HL-60/S4 (cell line): ENCODE measurements at regions not wholly inside any gene's neighbourhood (a gene's known extent, or its start where the extent isn't known, plus 50 kb on each side); places are given as distances from the start of the nearest gene placed in this dataset.

ENCODE experiments used
- in situ Hi-C: fragments of 300-500 bp; cut with MboI; formaldehyde crosslinking; loops from 2 replicates; pipeline ENCODE4 v1.14.3; 2022; ENCODE audit warnings: low sequenced_read_pairs

DNA sequence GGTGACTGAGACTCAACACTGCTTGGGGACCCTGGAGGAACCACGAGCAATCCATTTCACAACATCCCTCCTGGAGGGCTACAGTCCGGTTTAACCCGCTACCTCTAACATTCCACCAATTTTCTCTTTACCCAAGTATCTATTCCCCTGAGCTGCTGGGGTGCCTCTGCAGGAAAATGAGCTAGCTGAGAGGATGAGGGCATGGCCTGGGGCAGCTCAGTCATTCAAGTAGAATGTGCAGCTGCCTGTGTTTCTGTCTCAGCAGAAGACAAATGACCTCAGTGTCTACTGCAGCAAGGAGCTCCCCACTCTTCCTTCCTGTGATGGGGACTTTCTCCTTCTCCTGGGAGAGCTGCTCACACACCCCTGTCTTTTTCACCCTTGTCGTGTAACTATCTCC lies 120.8 kb downstream of the ZNF518B start:
- in situ Hi-C loops, result no loop called here

DNA sequence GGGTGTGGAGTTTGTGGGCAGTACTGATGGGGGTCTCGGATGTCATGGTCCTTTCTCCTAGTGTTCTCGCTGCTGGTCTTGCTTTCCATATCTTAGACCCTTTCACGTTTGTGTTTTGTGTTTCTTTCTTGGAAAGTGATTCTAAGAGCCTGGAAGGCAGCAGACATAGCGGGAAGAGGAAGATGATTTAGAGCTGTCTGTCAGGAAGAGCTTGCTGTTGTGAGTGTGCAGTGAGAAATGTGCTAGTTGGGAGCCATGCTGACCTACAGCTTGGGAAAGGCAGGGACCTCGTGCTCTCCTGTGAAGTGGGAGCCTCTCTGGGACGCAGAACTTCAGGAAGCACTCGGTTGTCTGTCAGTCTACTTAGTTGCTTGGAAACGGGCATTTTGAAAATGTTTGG lies 122.2 kb downstream of the ZNF518B start:
- in situ Hi-C loops, result no loop called here

DNA sequence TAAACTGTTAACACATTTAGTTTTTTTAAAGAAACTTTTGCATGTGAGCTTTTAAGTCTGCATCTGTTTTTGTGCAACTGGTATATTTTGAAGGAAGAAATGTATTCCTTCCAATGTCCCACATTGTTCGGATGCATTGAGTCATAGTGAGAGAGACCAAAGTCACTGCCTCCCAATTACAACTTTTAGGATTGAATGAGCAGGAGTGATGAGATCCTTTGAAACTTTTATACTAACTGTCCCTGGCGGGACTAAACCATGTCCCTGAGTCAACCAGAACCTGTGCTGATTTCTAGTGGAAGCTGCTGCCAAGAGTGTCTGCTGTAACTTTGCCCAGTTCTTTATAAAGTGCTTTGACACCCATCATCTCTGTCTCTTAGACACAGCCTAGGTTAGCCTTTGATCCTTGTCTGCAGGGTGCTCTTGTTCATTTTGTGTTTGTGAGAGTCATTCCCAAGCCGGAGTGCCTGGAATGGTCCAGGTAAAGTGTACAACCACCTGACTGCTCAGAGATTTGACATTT lies 122.7 kb downstream of the ZNF518B start:
- in situ Hi-C loops, result no loop called here

DNA sequence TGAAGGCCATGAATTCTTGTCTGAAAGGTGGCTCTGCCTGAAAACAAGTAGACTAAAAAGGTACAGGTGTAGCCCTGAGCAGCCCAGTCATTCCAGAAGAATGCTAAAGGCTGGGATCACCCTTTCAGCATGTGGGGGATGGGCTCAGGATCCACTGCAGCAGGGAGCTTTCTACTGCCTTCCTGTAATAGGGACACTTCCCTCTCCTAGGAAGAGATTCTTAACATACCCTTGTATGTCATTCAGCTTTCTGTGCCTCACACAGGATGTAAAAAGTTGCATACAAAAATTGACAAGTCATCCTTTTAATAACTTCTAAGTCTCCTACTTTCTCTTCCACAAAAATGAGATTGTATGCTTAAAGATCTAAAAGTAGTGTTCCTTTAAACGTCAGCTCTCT lies 123.3 kb downstream of the ZNF518B start:
- in situ Hi-C loops, result no loop called here

DNA sequence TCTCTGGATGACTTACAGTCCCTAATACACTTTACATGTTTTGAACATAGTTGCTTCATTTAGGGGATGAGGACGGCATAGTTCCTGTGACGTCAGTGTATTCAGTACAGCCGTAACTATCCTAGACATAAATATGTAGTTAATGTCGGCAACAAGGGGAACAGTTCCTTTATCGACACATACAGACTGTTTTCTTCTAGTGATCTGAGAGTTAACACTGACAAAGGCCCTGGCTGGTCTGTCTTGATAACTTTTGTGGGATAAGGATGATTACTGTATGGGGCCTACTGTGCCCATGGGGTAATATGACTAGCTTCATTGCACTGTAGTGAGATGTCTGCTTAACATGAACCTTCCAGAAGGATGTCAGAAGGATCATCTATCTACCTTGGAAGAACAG lies 131.2 kb downstream of the ZNF518B start:
- in situ Hi-C loops, result no loop called here

DNA sequence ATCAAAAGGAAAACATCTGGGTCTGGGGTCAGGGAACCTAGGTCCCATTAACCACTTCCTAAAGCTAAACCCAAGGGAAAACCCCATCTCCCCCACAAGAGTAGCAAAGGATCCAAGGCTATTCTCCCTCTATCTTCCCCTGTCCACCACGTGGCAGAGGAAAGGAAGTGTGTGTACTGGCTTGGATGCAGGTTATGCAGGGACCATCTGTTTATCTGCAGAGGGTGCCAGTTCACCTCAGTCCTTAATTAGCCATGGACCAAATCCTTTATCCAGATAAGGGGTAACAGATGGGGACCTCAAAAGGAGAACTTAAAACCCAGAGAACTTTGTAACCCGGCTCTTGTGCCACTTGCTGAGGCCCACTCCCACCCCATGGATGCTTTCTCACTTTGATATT lies 135.3 kb downstream of the ZNF518B start:
- in situ Hi-C loops, result no loop called here

DNA sequence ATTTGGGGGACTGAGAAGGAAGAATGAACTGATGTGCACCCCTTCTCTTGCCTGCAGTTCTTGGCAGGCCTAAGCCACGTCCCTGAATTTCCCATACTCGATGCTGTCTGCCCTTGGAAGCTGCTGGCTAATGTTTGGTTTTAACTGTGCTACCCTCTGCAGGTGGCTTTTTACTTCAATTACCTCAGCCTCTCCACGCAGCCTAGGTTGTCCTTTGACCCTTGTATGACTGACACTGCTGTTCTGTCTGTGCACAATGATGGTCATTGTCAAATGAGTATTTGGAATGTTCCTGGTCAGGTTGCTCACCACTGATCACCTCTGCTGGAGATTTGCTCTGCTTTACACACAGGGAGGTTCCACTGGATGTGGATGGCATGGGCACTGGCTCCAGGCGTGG lies 137.1 kb downstream of the ZNF518B start:
- in situ Hi-C loops, result no loop called here

DNA sequence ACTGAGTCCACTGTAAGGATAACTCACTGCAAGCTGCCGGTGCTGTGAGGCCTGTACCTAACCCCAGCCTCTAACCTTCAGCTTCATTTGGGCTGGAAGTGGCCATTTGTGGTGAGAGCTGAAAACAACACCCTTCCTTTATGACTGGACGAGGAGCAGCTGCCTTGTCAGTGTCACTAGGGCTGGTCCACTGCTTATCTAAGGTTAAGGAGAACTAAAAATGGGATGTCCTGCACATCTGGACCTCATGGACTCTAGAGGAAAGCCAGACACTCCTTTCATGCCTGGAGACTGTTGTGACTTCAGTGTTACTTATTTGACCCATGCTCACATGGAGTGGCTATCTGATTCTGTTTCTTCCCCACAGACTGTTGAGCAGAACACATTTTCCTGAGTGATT lies 139.9 kb downstream of the ZNF518B start:
- in situ Hi-C loops, result no loop called here

DNA sequence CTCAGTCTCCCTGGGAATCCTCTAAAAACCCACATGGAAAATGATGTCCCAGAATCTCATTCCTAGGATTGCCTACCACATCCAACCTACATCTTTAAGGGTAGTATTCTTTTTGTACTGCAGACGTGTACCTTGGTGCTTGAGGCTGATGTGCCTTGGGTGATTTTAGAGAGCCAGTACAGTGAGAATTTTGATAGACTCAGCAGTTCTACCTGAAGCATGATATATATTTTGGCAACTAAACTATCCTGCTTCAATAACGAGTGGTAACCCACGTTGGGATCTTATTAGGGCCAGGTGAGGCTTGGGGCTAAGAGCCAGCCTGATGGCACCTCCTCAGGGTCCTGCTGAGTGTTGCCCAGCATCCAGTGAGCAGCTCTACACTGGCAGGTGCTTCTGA lies 140.4 kb downstream of the ZNF518B start:
- in situ Hi-C loops, result no loop called here

DNA sequence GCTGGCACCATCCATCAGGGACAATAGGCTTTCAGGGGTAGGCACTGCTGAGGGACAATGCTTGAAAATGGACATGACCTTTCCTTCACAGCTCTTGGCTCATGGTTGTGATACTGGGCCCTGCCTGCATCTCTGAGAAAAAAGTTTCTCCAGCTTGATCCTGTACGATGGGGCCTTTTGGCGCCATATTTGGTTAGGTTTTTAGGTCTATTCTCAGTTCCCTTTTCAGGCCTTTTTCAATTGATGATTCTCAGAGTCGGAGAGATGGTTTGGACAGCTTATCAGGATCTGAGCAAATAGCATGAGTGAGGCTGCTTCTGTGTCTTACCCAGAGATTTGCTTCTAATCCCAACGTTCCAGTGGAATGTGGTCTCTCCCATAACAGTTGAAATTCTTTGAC lies 141.6 kb downstream of the ZNF518B start:
- in situ Hi-C loops, result no loop called here

DNA sequence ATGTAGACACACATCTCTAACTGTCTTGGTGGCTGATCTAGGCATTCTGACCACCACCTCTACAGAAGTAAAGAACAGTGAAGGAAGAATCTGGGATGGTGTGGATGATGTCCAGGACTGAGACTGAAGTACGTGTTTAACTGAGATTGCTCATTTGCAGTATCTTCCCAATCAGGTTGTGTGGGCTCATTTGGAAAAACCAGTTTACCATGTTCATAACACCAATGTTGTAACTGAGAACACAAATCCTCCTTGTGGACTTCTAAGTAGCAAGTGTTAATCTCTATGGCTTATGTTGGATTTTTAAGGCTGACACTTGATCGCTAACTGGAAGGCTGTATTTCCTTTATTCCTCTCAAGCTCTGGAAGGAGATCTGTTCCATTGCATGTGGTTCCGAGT lies 144.7 kb downstream of the ZNF518B start:
- in situ Hi-C loops, result no loop called here

DNA sequence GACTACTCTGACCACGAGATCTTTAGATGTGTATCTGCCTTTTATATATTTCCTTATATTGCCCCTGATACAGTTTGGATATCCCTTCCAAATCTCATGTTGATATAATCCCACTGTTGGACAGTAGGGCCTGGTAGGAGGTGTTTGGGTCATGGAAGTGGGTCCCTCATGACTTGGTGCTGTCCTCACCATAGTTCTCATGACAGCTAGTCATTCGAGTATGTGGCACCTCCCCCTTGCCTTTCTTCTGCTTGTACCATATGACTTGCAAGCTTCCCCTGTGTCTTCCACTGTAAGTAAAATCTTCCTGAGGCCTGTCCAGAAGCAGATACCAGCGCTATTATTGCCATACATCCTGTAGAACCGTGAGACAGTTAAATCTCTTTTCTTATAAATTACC lies 145.3 kb downstream of the ZNF518B start:
- in situ Hi-C loops, result no loop called here

DNA sequence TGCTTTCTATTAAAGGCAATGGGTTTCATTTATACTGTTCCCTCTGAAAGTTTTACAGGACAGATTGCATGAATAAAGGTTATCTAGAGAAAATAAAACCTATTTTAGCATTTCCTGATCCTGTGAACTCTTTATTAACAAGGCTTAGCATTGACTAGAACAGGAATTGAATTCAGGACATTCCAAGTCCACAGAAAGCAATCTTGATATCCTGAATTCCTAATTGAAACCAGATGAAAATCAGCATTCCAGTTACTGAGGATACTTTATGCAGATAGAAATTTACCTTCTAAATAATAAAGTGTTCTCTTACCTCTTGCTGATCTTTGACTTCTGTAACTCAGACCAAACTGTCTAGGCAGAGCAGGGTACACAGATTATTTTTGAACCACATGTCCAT lies 151.4 kb downstream of the ZNF518B start:
- in situ Hi-C loops, result no loop called here

DNA sequence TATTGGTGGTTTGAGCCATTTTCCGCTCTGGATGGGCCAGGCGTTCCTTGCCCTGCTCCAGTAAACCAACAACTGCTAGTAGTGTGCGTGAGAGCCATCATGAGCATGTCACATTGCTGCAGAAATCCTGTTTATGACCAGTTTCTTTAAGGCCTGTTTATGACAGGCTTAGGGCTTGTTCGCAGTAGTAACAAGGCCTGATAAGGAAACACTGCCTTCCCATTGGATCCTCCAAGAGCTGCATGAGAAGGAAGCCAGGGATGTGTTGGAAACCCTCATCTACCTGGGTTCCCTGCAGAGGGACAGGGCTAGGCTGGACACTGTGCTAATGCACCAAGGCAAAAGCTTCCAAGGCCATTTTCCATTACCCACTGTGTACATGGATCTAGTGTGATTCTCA lies 153.9 kb downstream of the ZNF518B start:
- in situ Hi-C loops, result no loop called here

DNA sequence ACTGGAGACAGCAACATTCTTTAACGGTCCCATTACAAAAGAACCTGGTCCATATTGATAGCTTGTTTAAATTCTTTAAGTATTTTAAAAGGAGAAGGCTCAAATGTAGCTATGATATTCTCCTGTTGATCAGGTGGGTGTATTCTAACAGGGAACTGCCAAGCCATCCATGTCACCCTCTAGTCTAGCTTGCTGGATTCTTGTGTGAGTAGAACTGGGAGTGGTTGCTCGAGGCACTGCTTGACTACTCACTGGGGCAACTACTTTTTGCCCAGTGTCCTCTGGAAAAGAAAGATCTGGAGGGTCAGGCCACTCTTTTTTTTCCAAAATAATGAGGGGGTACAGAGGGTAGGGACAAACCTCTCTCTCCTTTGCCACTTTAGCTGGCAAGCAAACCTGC lies 155.1 kb downstream of the ZNF518B start:
- in situ Hi-C loops, result no loop called here

DNA sequence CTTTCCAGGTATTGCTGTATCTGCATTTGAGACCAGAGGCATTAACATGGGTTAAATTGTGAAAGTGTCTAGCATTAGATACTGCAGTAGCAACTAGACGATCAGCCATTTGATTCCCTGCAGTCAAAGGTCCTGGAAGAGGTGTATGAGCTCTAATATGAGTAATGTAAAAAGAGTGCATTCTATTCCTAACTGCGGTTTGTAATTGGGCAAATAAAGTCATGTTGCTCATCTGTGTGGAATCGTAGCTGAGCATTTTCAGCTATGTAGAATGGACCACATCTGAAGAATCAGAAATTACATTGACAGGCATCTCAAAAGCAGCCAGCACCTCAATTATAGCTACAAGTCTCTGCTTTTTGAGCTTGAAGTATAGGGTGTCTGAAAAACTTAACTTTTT lies 157.6 kb downstream of the ZNF518B start:
- in situ Hi-C loops, result no loop called here

DNA sequence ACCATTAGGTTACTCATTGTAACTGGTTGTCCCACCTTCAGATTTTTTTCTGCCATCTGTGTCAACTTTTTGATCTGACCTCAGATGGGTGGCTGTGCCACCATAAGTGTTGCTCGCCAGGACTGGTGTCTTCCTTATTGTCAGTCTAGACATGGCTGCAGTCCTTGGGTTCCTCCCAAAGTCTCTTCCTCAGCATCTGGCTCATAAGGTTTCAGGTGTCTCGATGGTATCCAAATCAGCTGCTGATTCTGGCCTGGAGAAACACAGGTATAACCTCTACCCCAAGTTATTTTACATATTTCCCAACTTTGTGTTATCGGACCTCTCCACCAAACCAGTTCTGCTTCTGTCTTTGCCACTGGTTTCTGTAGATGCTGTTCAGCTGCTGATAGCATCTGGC lies 158.5 kb downstream of the ZNF518B start:
- in situ Hi-C loops, result no loop called here

DNA sequence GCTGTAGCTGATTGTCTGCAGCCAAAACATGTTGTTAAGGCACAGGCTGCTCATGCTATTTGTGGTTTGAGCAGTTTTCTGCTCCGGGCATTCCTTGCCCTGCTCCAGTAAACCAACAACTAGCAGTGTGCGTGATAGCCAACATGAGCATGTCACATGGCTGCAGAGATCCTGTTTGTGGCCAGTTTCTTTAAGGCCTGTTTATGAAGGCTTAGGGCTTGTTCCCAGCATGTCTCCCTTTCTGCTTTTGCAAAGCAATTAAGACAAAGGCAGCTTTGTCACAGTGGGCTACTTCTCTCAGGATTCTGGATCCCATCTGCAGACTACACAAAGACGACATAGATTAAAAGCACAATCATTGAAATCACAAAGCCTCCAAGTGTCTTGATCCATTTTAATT lies 160.5 kb downstream of the ZNF518B start:
- in situ Hi-C loops, result no loop called here

DNA sequence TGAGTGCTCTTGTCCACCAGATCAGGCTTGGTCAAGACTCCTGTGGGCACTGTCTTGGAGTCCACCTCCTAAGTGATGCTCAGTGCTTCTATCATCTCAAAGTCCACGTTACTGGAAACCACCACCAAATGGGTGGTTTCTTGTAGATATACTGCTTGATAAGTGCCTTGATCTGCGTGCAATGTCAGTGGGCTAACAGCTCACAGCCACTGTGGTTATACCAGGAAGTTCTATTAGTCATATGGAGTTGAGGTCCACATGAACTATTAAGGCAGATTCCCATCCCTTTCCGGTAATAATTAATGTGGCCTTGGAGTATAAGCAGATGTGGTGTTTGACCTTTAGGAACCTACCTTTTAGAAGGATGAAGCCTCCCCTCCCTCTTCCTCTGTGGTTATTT lies 161.9 kb downstream of the ZNF518B start:
- in situ Hi-C loops, result no loop called here

DNA sequence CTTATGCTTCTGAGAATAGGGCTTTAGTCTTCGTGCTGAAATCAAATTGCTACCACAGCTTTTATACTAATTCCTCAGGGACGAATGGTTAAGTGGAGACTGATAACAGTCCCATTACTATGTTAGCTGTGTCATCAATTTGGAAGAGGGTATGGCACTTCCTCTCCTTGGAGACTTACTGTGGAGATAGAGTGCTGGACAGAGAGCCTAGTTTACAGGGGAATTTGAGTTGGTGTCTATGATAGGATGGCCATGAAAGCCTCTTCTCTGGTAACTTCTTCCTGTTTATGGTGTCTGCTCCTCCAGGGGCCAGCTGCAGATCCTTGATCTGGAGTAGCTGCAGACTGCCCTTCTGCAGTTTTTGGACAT lies 167.7 kb downstream of the ZNF518B start:
- in situ Hi-C loops, result no loop called here

DNA sequence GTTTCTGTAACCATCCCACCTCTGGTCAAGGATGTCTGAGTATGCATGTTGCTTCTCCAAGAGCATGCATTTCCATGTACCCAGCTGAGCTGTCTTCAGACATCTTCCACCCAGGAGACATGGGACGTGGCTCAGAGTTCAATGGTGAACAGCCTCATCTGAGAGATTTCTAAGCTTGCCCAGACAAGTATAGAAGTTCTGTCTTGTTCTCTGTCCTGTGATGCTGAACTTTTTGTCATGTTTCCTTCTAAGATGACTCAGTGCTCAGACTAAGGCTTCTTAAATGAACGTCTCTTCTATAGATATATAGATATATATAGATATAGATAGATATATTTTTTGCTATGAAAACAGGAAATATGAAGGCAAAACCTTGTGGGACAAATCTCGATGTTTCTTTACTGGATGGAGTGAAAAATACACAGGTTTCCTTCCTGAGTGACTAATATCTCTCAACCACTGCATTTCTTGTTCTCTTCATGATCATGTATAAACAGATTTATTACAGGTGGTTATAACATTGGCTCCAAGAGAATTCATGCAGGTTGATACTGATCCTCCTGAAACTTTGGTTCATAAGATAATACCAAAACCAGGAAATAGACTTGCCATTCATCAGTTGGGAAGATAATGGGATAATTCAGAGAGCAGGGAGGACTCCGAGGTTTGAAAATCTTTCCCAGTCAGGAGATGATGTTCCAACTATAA lies 168.2 kb downstream of the ZNF518B start:
- in situ Hi-C loops, result no loop called here

DNA sequence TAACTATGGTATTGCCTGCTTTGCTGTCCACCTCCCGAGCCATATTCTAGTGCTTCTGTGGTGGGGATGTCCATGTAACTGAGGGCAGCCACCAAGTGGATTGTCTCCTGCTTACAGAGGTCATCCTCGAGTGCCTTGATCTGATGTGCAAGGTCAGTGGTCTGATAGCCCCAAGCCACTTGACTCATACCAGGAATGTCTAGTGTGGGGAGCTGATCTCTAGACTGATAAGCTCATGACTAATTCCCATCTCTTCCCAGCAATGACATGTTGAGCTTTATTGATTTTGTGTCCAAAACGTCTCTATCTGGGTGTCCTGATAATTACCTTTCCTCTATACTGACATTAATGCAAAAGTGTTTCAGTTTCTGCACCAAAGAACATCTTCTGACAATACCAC lies 168.4 kb upstream of the WDR1 start:
- in situ Hi-C loops, result no loop called here

DNA sequence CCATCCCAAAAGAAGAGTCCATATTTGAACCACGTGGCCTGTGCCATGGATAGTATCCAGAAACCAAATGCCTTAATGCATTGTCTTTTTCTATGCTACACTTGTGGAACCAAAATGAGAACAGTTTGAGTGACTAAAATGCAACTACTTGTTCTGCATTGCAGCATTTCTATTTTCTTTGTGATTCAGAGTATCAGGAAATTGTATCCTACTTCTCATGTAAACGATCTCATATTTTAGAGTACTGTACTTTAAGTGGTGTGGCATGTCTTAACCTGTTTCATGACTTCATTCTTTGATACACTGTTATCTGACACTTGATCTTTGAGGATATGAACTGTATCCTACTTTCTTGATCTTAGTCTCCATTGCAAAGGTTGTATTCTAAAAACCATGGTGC lies 167.2 kb upstream of the WDR1 start:
- in situ Hi-C loops, result no loop called here
